Stomach smooth muscle (tissue), 2 donors: ENCODE measurements at regions not wholly inside any gene's neighbourhood (a gene's known extent, or its start where the extent isn't known, plus 50 kb on each side); places are given as distances from the start of the nearest gene placed in this dataset.

Experiments used
- H3K27ac ChIP-seq: one replicate; pipeline ENCODE4 v1.7.0; 2013; ENCODE audit warnings: mild to moderate bottlenecking, low read length, inconsistent platforms
- H3K27me3 ChIP-seq, 2 donors: one replicate each; pipeline ENCODE4 v1.7.0; 2013; ENCODE audit warnings: low read length in 2 of 2; ENCODE audit not compliant: insufficient read depth in 2 of 2, control insufficient read depth in 1 of 2
- H3K36me3 ChIP-seq, 2 donors: one replicate each; pipeline ENCODE4 v1.7.0; 2013; ENCODE audit warnings: low read length in 2 of 2; ENCODE audit not compliant: control insufficient read depth in 2 of 2, insufficient read depth in 2 of 2
- H3K4me1 ChIP-seq: one replicate; pipeline ENCODE4 v1.7.0; 2013; ENCODE audit warnings: low read length; ENCODE audit not compliant: control insufficient read depth, insufficient read depth
- H3K4me3 ChIP-seq, 2 donors: one replicate each; pipeline ENCODE4 v1.7.0; 2013; ENCODE audit warnings: low read length in 2 of 2
- H3K9ac ChIP-seq, 2 donors: one replicate each; pipeline ENCODE4 v1.7.0; 2013; ENCODE audit warnings: low read length in 2 of 2, mild to moderate bottlenecking in 1 of 2
- H3K9me3 ChIP-seq, 2 donors: one replicate each; pipeline ENCODE4 v1.7.0; 2013; ENCODE audit warnings: low read length in 2 of 2; ENCODE audit not compliant: control insufficient read depth in 2 of 2
- donor health status: healthy.
- donor health status: Pancreatic carcinoma.

- Histone ChIP-seq H3K36me3 (no peaks in the 10 kb centered on the region), H3K4me1 (no peaks in the 10 kb centered on the region), H3K9ac (no peak overlapping the region), H3K4me3 (no peak overlapping the region), H3K27ac (no peak overlapping the region), H3K9me3 (no peaks in the 10 kb centered on the region), H3K27me3 (no peaks in the 10 kb centered on the region)
These were observed 477.1 kb downstream of the FSCB start for GRCh38 chr14:44029933-44030332.

GRCh38 chr14:44027397-44027796, 479.7 kb downstream of the FSCB start:
- H3K27ac ChIP-seq = no peak overlapping the region
- no peak overlapping the region for H3K9ac ChIP-seq
- H3K9me3 ChIP-seq = no peaks in the 10 kb centered on the region
- no peak overlapping the region for H3K4me3 ChIP-seq
- H3K36me3 ChIP-seq = no peaks in the 10 kb centered on the region
- no peaks in the 10 kb centered on the region for H3K27me3 ChIP-seq
- no peaks in the 10 kb centered on the region for H3K4me1 ChIP-seq

GRCh38 chr14:44010595-44010994, 496.5 kb downstream of the FSCB start:
- no peaks in the 10 kb centered on the region for H3K36me3 ChIP-seq
- H3K4me1 ChIP-seq = no peaks in the 10 kb centered on the region
- H3K27me3 ChIP-seq = no peaks in the 10 kb centered on the region
- H3K9ac ChIP-seq = no peak overlapping the region
- H3K4me3 ChIP-seq = no peak overlapping the region
- H3K9me3 ChIP-seq = no peaks in the 10 kb centered on the region
- no peak overlapping the region for H3K27ac ChIP-seq

- no peak overlapping the region for H3K9ac ChIP-seq
- H3K9me3 ChIP-seq = no peaks in the 10 kb centered on the region
- no peak overlapping the region for H3K4me3 ChIP-seq
- no peaks in the 10 kb centered on the region for H3K36me3 ChIP-seq
- no peaks in the 10 kb centered on the region for H3K4me1 ChIP-seq
- no peak overlapping the region for H3K27ac ChIP-seq
- no peaks in the 10 kb centered on the region for H3K27me3 ChIP-seq
These were observed 497.0 kb downstream of the FSCB start for GRCh38 chr14:44010071-44010470.

- H3K27me3 ChIP-seq = no peaks in the 10 kb centered on the region
- no peaks in the 10 kb centered on the region for H3K36me3 ChIP-seq
- H3K4me1 ChIP-seq = no peaks in the 10 kb centered on the region
- no peaks in the 10 kb centered on the region for H3K9me3 ChIP-seq
- H3K4me3 ChIP-seq = no peak overlapping the region
- H3K27ac ChIP-seq = no peak overlapping the region
- H3K9ac ChIP-seq = no peak overlapping the region
These were observed 497.4 kb downstream of the FSCB start for GRCh38 chr14:44009642-44010041.

- Histone ChIP-seq H3K4me1 (no peaks in the 10 kb centered on the region), H3K9me3 (no peaks in the 10 kb centered on the region), H3K27ac (no peak overlapping the region), H3K36me3 (no peaks in the 10 kb centered on the region), H3K27me3 (no peaks in the 10 kb centered on the region), H3K4me3 (no peak overlapping the region), H3K9ac (no peak overlapping the region)
These were observed 518.1 kb downstream of the FSCB start for GRCh38 chr14:43988989-43989388.

- H3K9me3 ChIP-seq = no peaks in the 10 kb centered on the region
- H3K36me3 ChIP-seq = no peaks in the 10 kb centered on the region
- no peaks in the 10 kb centered on the region for H3K4me1 ChIP-seq
- no peak overlapping the region for H3K9ac ChIP-seq
- no peak overlapping the region for H3K27ac ChIP-seq
- H3K4me3 ChIP-seq = no peak overlapping the region
- no peaks in the 10 kb centered on the region for H3K27me3 ChIP-seq
These were observed 523.4 kb downstream of the FSCB start for GRCh38 chr14:43983721-43984120.

GRCh38 chr14:43981135-43981768, 525.8 kb downstream of the FSCB start:
- H3K4me1 ChIP-seq = no peaks in the 10 kb centered on the region
- no peak overlapping the region for H3K27ac ChIP-seq
- no peaks in the 10 kb centered on the region for H3K27me3 ChIP-seq
- no peak overlapping the region for H3K4me3 ChIP-seq
- H3K9me3 ChIP-seq = no peaks in the 10 kb centered on the region
- H3K36me3 ChIP-seq = no peaks in the 10 kb centered on the region
- no peak overlapping the region for H3K9ac ChIP-seq

GRCh38 chr14:43956741-43957140, 550.3 kb downstream of the FSCB start:
- no peak overlapping the region for H3K4me3 ChIP-seq
- H3K27ac ChIP-seq = no peak overlapping the region
- no peaks in the 10 kb centered on the region for H3K36me3 ChIP-seq
- H3K9ac ChIP-seq = no peak overlapping the region
- no peaks in the 10 kb centered on the region for H3K9me3 ChIP-seq
- H3K27me3 ChIP-seq = no peaks in the 10 kb centered on the region
- H3K4me1 ChIP-seq = no peaks in the 10 kb centered on the region

GRCh38 chr14:43949400-43949799, 557.7 kb downstream of the FSCB start:
- Histone ChIP-seq H3K36me3 (no peaks in the 10 kb centered on the region), H3K4me1 (no peaks in the 10 kb centered on the region), H3K9ac (no peak overlapping the region), H3K27ac (no peak overlapping the region), H3K4me3 (no peak overlapping the region), H3K9me3 (no peaks in the 10 kb centered on the region), H3K27me3 (no peaks in the 10 kb centered on the region)

GRCh38 chr14:43939836-43940235, 567.2 kb downstream of the FSCB start:
- H3K4me3 ChIP-seq = no peak overlapping the region
- H3K36me3 ChIP-seq = no peaks in the 10 kb centered on the region
- H3K4me1 ChIP-seq = no peaks in the 10 kb centered on the region
- no peaks in the 10 kb centered on the region for H3K27me3 ChIP-seq
- no peaks in the 10 kb centered on the region for H3K9me3 ChIP-seq
- H3K9ac ChIP-seq = no peak overlapping the region
- no peak overlapping the region for H3K27ac ChIP-seq
